Astrocyte (in vitro differentiated cells and primary cell): ENCODE measurements at regions not wholly inside any gene's neighbourhood (a gene's known extent, or its start where the extent isn't known, plus 50 kb on each side); places are given as distances from the start of the nearest gene placed in this dataset.

Experiments used
- EZH2 ChIP-seq: IDR thresholded peaks from 2 replicates; pipeline ENCODE4 v1.6.1; 2012; ENCODE audit warnings: mild to moderate bottlenecking, low read length, inconsistent platforms; ENCODE audit not compliant: insufficient read depth
- TF ChIP-seq, protein P1 (sequence below): IDR thresholded peaks from 2 replicates; pipeline ENCODE4 v1.5.1; 2011; ENCODE audit warnings: low read depth, mild to moderate bottlenecking, inconsistent platforms, low read length, moderate library complexity; ENCODE audit not compliant: insufficient read depth

DNA sequence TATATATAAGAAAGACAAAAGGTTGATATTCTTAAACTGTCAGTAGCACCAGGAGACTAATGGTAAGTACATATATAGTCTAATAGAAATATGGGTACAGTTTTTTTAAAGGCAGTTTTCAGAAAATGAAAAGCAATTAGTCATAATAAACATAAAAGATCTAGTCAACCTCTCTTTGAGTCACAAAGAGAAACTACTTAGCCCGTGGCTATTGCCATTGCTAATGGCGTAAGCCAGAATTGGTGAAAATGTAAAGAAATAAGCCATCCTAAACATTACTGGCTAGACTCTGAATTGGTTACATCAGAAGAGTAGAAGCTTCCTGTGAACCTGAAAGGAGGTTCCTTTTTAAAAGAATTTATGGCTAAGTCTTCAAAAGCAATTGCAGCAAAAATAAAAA lies 668.7 kb upstream of the CPEB2 start:
- TF ChIP-seq, protein P1, sequence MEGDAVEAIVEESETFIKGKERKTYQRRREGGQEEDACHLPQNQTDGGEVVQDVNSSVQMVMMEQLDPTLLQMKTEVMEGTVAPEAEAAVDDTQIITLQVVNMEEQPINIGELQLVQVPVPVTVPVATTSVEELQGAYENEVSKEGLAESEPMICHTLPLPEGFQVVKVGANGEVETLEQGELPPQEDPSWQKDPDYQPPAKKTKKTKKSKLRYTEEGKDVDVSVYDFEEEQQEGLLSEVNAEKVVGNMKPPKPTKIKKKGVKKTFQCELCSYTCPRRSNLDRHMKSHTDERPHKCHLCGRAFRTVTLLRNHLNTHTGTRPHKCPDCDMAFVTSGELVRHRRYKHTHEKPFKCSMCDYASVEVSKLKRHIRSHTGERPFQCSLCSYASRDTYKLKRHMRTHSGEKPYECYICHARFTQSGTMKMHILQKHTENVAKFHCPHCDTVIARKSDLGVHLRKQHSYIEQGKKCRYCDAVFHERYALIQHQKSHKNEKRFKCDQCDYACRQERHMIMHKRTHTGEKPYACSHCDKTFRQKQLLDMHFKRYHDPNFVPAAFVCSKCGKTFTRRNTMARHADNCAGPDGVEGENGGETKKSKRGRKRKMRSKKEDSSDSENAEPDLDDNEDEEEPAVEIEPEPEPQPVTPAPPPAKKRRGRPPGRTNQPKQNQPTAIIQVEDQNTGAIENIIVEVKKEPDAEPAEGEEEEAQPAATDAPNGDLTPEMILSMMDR = no peak
- TF ChIP-seq EZH2 = no peak
